SK-N-SH (cell line): ENCODE measurements at regions not wholly inside any gene's neighbourhood (a gene's known extent, or its start where the extent isn't known, plus 50 kb on each side); places are given as distances from the start of the nearest gene placed in this dataset.

Source experiments
- CTCF ChIA-PET: fragments of 300-600, 350-600 bp; formaldehyde crosslinking; extraction: SDS; loops from one replicate; lab custom pipeline; 2021; lab: Yijun Ruan, JAX
- POLR2A ChIA-PET: fragments of 350-600 bp; sonication (Branson Sonifier 250); formaldehyde crosslinking; extraction: SDS; loops from one replicate; lab custom pipeline; 2020; ENCODE audit warnings: antibody characterized with exemption, inconsistent platforms; lab: Yijun Ruan, JAX
- DNase-seq: peaks from one replicate; pipeline ENCODE4 v3.0.0; 2012
- H2AFZ ChIP-seq: fragments of 200-600 bp; sonication (generic); 2 replicates; pipeline ENCODE4 v1.8.1; 2016; ENCODE audit warnings: antibody characterized with exemption, mild to moderate bottlenecking, low read depth
- H3F3A ChIP-seq: fragments of 200-600 bp; sonication (generic); replicated peaks from 2 replicates; pipeline ENCODE3; 2016; ENCODE audit warnings: antibody characterized with exemption, mild to moderate bottlenecking; ENCODE audit not compliant: insufficient read depth
- H3K27ac ChIP-seq, 2 experiments: fragments of 200-500 bp in 1 of 2; fragments of 200-600 bp in 1 of 2; sonication (Bioruptor generic) in 1 of 2; sonication (generic), shearing (Covaris generic) in 1 of 2; 2 replicates each; pipeline versions ENCODE4 v1.5.1 to v1.6.1; 2014 to 2016; ENCODE audit warnings: low read depth in 2 of 2, inconsistent platforms in 1 of 2, low read length in 1 of 2, mild to moderate bottlenecking in 1 of 2, mixed read lengths in 1 of 2
- H3K27me3 ChIP-seq: fragments of 200-600 bp; sonication (generic), shearing (Covaris generic); 2 replicates; pipeline ENCODE4 v1.6.1; 2016; ENCODE audit warnings: mixed run types; ENCODE audit not compliant: insufficient read depth
- H3K36me3 ChIP-seq, 2 experiments: fragments of 200-500 bp in 1 of 2; fragments of 200-600 bp in 1 of 2; sonication (Bioruptor generic) in 1 of 2; sonication (generic) in 1 of 2; replicated peaks in 1 of 2; 2 replicates each; pipeline versions ENCODE3 to v1.5.1; 2014 to 2016; ENCODE audit warnings: low read length in 1 of 2, mild to moderate bottlenecking in 1 of 2; ENCODE audit not compliant: insufficient read depth in 2 of 2, control insufficient read depth in 1 of 2
- H3K4me1 ChIP-seq, 2 experiments: fragments of 200-500 bp in 1 of 2; fragments of 200-600 bp in 1 of 2; sonication (Bioruptor generic) in 1 of 2; sonication (generic), shearing (Covaris generic) in 1 of 2; 2 replicates each; pipeline versions ENCODE4 v1.5.1 to v1.6.1; 2014 to 2016; ENCODE audit warnings: low read depth in 1 of 2, low read length in 1 of 2, mixed run types in 1 of 2; ENCODE audit not compliant: insufficient read depth in 2 of 2, control insufficient read depth in 1 of 2
- H3K4me2 ChIP-seq: fragments of 200-600 bp; sonication (generic), shearing (Covaris generic); 2 replicates; pipeline ENCODE4 v1.6.1; 2017; ENCODE audit warnings: mixed run types
- H3K4me3 ChIP-seq, 2 experiments: fragments of 200-500 bp in 1 of 2; fragments of 200-600 bp in 1 of 2; sonication (Bioruptor generic) in 1 of 2; sonication (generic), shearing (Covaris generic) in 1 of 2; 2 replicates each; pipeline versions ENCODE4 v1.5.1 to v1.8.1; 2014 to 2016; ENCODE audit warnings: low read depth in 2 of 2, inconsistent platforms in 1 of 2, low read length in 1 of 2, mild to moderate bottlenecking in 1 of 2, mixed read lengths in 1 of 2, moderate library complexity in 1 of 2
- H3K79me2 ChIP-seq: fragments of 200-600 bp; sonication (generic); 2 replicates; pipeline ENCODE4 v1.8.1; 2017; ENCODE audit warnings: mild to moderate bottlenecking; ENCODE audit not compliant: insufficient read depth
- H3K9ac ChIP-seq: fragments of 200-600 bp; sonication (generic); 2 replicates; pipeline ENCODE4 v1.6.1; 2017; ENCODE audit warnings: mixed run types
- H3K9me2 ChIP-seq: fragments of 200-600 bp; sonication (generic); 2 replicates; pipeline ENCODE4 v1.6.1; 2017; ENCODE audit warnings: mixed run types
- H3K9me3 ChIP-seq: fragments of 200-600 bp; sonication (generic); 2 replicates; pipeline ENCODE4 v1.6.1; 2017; ENCODE audit warnings: mixed run types, mild to moderate bottlenecking, moderate library complexity
- H4K20me1 ChIP-seq: fragments of 200-600 bp; sonication (generic); 2 replicates; pipeline ENCODE4 v1.6.1; 2017; ENCODE audit warnings: mild to moderate bottlenecking, mixed run types; ENCODE audit not compliant: insufficient read depth
- CHD2 ChIP-seq: fragments of 150-350 bp; IDR thresholded peaks from 2 replicates; pipeline ENCODE4 v1.6.1; 2018; ENCODE audit warnings: low read length; ENCODE audit not compliant: partially characterized antibody
- ELF1 ChIP-seq: IDR thresholded peaks from 2 replicates; pipeline ENCODE4 v1.4.0; 2012
- EP300 ChIP-seq, 2 experiments: IDR thresholded peaks; 2 replicates each; pipeline versions ENCODE4 v1.4.0 to v1.6.1; 2012; ENCODE audit warnings: borderline replicate concordance in 1 of 2, low read depth in 1 of 2, low read length in 1 of 2
- FOSL2 ChIP-seq: IDR thresholded peaks from 2 replicates; pipeline ENCODE4 v1.4.0; 2012; ENCODE audit warnings: low read depth, mild to moderate bottlenecking, moderate library complexity, borderline replicate concordance
- GATA2 ChIP-seq: sonication (generic); formaldehyde crosslinking; IDR thresholded peaks from 2 replicates; pipeline ENCODE4 v1.5.0; 2020; ENCODE audit warnings: mild to moderate bottlenecking, missing genetic modification reagents
- JUND ChIP-seq: IDR thresholded peaks from 2 replicates; pipeline ENCODE4 v1.4.0; 2012
- MXI1 ChIP-seq: IDR thresholded peaks from 2 replicates; pipeline ENCODE4 v1.6.1; 2012; ENCODE audit warnings: mild to moderate bottlenecking, low read depth, low read length, improper control_type of control experiment
- NFIC ChIP-seq: IDR thresholded peaks from 2 replicates; pipeline ENCODE4 v1.4.0; 2012; ENCODE audit warnings: borderline replicate concordance
- RCOR1 ChIP-seq: fragments of 150-350 bp; IDR thresholded peaks from 2 replicates; pipeline ENCODE4 v1.6.1; 2017; ENCODE audit warnings: antibody characterized with exemption, low read length
- TAF1 ChIP-seq: IDR thresholded peaks from 2 replicates; pipeline ENCODE4 v1.6.1; 2012; ENCODE audit warnings: low read depth, mild to moderate bottlenecking, low read length, moderate library complexity, borderline replicate concordance
- TEAD4 ChIP-seq: IDR thresholded peaks from 2 replicates; pipeline ENCODE4 v1.4.0; 2012; ENCODE audit warnings: mild to moderate bottlenecking, borderline replicate concordance; ENCODE audit not compliant: insufficient read depth
- WGBS: methylation state at CpG from one replicate; pipeline ENCODE4 v1.1.6; 2017; ENCODE audit warnings: low lambda C conversion rate; 5-methylcytosine and 5-hydroxymethylcytosine counted together
- TF ChIP-seq, protein P1 (sequence below): fragments of 150-350 bp; IDR thresholded peaks from 2 replicates; pipeline ENCODE4 v1.6.1; 2017; ENCODE audit warnings: antibody characterized with exemption, low read length, low read depth, borderline replicate concordance
- TF ChIP-seq, protein P2 (sequence below): IDR thresholded peaks from 2 replicates; pipeline ENCODE4 v1.4.0; 2012; ENCODE audit warnings: low read depth, borderline replicate concordance
- TF ChIP-seq, protein P3 (sequence below): IDR thresholded peaks from 2 replicates; pipeline ENCODE4 v1.4.0; 2012; ENCODE audit warnings: low read depth, borderline replicate concordance

DNA sequence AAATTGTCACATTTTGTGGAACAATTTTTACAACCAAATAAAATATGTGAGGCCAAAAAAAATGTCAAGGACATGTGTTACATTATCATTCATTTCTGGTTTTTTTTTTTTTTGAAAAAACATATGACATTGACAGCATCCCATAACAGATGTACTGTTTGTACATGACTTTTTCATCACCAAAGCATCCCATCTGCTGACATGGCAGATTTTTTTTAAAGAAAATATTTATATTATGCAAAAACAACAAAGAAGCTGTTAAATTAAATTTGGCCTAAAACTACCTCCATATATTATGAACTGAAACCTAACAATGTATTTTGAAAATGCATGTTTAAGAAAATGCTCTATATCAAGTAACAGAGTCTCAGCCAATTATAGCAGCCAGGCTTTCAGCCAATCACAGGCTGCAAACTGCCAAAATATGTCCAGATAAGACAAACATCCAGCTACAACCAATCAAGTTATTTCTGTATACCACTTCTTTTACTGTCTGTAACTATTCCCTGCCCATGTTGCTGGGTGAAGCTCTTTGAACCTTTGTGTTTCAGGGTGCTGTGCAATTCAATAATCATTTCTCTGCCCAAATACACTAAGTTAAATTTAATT, 1111.8 kb downstream of the GRM8 start:
- Histone ChIP-seq H3K4me2 (no peak overlapping the region), H2AFZ (no peak overlapping the region), H3K27ac (no peak overlapping the region), H3K9me2 (no peaks in the 10 kb centered on the region), H3K36me3 (no peaks in the 10 kb centered on the region), H4K20me1 (no peaks in the 10 kb centered on the region), H3K79me2 (no peaks in the 10 kb centered on the region), H3K27me3 (no peaks in the 10 kb centered on the region), H3F3A (no peaks in the 10 kb centered on the region), H3K9ac (no peak overlapping the region), H3K9me3 (no peaks in the 10 kb centered on the region), H3K4me3 (no peak overlapping the region), H3K4me1 (no peaks in the 10 kb centered on the region; a peak in 1 of 4 replicates)
- no peak for TF ChIP-seq GATA2 (CRISPR knock-in tag)
- TF ChIP-seq ELF1, result no peak
- TF ChIP-seq, protein P1, sequence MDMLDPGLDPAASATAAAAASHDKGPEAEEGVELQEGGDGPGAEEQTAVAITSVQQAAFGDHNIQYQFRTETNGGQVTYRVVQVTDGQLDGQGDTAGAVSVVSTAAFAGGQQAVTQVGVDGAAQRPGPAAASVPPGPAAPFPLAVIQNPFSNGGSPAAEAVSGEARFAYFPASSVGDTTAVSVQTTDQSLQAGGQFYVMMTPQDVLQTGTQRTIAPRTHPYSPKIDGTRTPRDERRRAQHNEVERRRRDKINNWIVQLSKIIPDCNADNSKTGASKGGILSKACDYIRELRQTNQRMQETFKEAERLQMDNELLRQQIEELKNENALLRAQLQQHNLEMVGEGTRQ, result no peak
- TF ChIP-seq RCOR1, result no peak
- CTCF ChIA-PET, result interaction anchor here (0.6 kb wide), 1 partner anchor 301 kb away, joined by 4 read pairs; no protein-coding TSS in a partner anchor
- POLR2A ChIA-PET, result no interaction called here
- no peak for DNase-seq

DNA sequence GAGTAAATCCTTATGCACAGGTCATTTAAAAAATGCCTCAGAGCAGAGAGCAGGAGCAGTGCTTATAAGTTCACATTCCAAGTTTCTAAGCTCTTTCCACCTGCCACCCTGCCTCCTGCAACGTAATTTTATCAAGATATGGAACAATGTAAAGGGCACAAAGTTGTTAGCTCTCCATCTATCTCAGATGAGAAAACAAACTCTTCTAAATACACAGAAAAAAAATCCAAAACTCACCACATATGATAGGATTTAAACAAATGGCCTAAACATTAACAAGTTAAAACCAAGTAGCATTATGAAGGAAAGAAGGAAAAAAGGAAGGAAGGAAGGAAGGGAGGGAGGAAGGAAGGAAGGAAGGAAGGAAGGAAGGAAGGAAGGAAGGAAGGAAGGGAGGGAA, 1132.8 kb downstream of the GRM8 start:
- POLR2A ChIA-PET, result no interaction called here
- Histone ChIP-seq H4K20me1 (no peaks in the 10 kb centered on the region), H3K36me3 (no peaks in the 10 kb centered on the region)

More for the DNA sequence above, 1132.8 kb downstream of the GRM8 start:
- no peaks in the 10 kb centered on the region for H3K27me3 ChIP-seq
- peaks cover 3% of the 10 kb centered on the region; the same call in 1 of the 2 replicates for H3K9me2 ChIP-seq
- no peaks in the 10 kb centered on the region; a peak in 1 of 4 replicates for H3K4me1 ChIP-seq
- peaks cover 4% of the 10 kb centered on the region; the same call in 1 of the 2 replicates for H3K9me3 ChIP-seq
- H2AFZ ChIP-seq, result no peak overlapping the region
- 14% methylated on average over 1 of the region's 1 CpG for WGBS
- TF ChIP-seq FOSL2 (no peak), TEAD4 (no peak), EP300 (IDR thresholded peaks at IDR 0.05; ENCODE audit: borderline replicate concordance in 1 of 2, low read depth in 1 of 2, low read length in 1 of 2) (no peak), TAF1 (no peak), NFIC (no peak), MXI1 (no peak), JUND (no peak), ELF1 (no peak), GATA2 (CRISPR knock-in tag) (no peak), CHD2 (no peak)
- TF ChIP-seq, protein P2, sequence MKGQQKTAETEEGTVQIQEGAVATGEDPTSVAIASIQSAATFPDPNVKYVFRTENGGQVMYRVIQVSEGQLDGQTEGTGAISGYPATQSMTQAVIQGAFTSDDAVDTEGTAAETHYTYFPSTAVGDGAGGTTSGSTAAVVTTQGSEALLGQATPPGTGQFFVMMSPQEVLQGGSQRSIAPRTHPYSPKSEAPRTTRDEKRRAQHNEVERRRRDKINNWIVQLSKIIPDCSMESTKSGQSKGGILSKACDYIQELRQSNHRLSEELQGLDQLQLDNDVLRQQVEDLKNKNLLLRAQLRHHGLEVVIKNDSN, result no peak
- TF ChIP-seq, protein P3, sequence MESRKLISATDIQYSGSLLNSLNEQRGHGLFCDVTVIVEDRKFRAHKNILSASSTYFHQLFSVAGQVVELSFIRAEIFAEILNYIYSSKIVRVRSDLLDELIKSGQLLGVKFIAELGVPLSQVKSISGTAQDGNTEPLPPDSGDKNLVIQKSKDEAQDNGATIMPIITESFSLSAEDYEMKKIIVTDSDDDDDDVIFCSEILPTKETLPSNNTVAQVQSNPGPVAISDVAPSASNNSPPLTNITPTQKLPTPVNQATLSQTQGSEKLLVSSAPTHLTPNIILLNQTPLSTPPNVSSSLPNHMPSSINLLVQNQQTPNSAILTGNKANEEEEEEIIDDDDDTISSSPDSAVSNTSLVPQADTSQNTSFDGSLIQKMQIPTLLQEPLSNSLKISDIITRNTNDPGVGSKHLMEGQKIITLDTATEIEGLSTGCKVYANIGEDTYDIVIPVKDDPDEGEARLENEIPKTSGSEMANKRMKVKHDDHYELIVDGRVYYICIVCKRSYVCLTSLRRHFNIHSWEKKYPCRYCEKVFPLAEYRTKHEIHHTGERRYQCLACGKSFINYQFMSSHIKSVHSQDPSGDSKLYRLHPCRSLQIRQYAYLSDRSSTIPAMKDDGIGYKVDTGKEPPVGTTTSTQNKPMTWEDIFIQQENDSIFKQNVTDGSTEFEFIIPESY, result no peak
- H3K27ac ChIP-seq, result no peak overlapping the region
- no peaks in the 10 kb centered on the region for H3F3A ChIP-seq
- DNase-seq, result no peak
- CTCF ChIA-PET, result no interaction called here
- H3K4me2 ChIP-seq, result no peak overlapping the region
- no peaks in the 10 kb centered on the region for H3K79me2 ChIP-seq
- H3K4me3 ChIP-seq, result no peak overlapping the region
- no peak overlapping the region for H3K9ac ChIP-seq
